ENCODE measurements at regions not wholly inside any gene's neighbourhood (a gene's known extent, or its start where the extent isn't known, plus 50 kb on each side); places are given as distances from the start of the nearest gene placed in this dataset.

- Histone ChIP-seq H3K27ac (no peak overlapping the region), H3K36me3 (no peaks in the 10 kb centered on the region), H3K4me1 (peaks cover 8% of the 10 kb centered on the region), H3K27me3 (peaks cover 9% of the 10 kb centered on the region), H3K4me3 (no peak overlapping the region), H3K9me3 (no peaks in the 10 kb centered on the region)
- DNase-seq (ENCODE audit: low spot score in 2 of 2), result no peak
- no peak for TF ChIP-seq POLR2AphosphoS5 (IDR thresholded peaks at IDR 0.05)
- TF ChIP-seq EP300 (IDR thresholded peaks at IDR 0.05), result no peak
- TF ChIP-seq POLR2A (IDR thresholded peaks at IDR 0.05), result no peak
- TF ChIP-seq CTCF (IDR thresholded peaks at IDR 0.05), result no peak
- WGBS, result 71% methylated on average over 10 of the region's 10 CpGs
Observed at GRCh38 chr15:94840794-94841783, 609.7 kb downstream of the MCTP2 start.

DNA sequence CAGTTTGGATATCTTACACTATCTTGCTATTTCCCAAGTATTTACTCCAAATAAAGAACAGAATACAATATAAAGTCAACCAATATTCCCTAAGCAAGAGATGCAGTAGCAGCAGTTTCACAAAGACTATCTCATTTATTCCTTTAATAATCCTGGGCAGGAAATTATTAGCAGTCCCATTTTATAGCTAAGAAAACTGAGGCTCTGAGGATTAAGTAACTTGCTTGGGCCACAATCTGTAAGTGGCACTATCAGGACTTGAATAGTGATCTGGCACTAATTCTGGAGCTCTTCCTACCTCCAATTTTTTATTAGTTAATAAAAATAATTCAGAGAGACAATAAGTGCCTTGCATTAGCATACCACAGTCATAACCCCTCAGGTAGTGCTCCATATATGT, 611.7 kb downstream of the MCTP2 start:
- TF ChIP-seq EP300 (IDR thresholded peaks at IDR 0.05) (no peak), POLR2AphosphoS5 (IDR thresholded peaks at IDR 0.05) (no peak), POLR2A (IDR thresholded peaks at IDR 0.05) (no peak), CTCF (IDR thresholded peaks at IDR 0.05) (no peak)

GRCh38 chr15:94844198-94844537, 612.8 kb downstream of the MCTP2 start:
- TF ChIP-seq POLR2AphosphoS5 (IDR thresholded peaks at IDR 0.05), result no peak
- TF ChIP-seq POLR2A (IDR thresholded peaks at IDR 0.05), result no peak
- TF ChIP-seq CTCF (IDR thresholded peaks at IDR 0.05), result no peak
- TF ChIP-seq EP300 (IDR thresholded peaks at IDR 0.05), result no peak
- Histone ChIP-seq H3K27me3 (peaks cover 9% of the 10 kb centered on the region), H3K4me3 (peak overlapping the region; percentile 46), H3K36me3 (no peaks in the 10 kb centered on the region), H3K27ac (peak overlapping the region; percentile 59), H3K4me1 (peaks cover 8% of the 10 kb centered on the region), H3K9me3 (no peaks in the 10 kb centered on the region)
- no peak for DNase-seq (ENCODE audit: low spot score in 2 of 2)
- WGBS, result 56% methylated on average over 5 of the region's 5 CpGs

More for the DNA sequence above, 611.7 kb downstream of the MCTP2 start:
- Histone ChIP-seq H3K27me3 (peaks cover 9% of the 10 kb centered on the region), H3K4me3 (no peak overlapping the region), H3K9me3 (no peaks in the 10 kb centered on the region), H3K4me1 (peaks cover 8% of the 10 kb centered on the region), H3K36me3 (no peaks in the 10 kb centered on the region), H3K27ac (no peak overlapping the region)
- DNase-seq (ENCODE audit: low spot score in 2 of 2), result no peak

- DNase-seq (ENCODE audit: low spot score in 2 of 2), result peak in 1 of 2 donors; percentile 71
- Histone ChIP-seq H3K36me3 (no peaks in the 10 kb centered on the region), H3K4me1 (peaks cover 8% of the 10 kb centered on the region), H3K27me3 (peaks cover 9% of the 10 kb centered on the region), H3K9me3 (no peaks in the 10 kb centered on the region), H3K4me3 (peak overlapping the region; percentile 46), H3K27ac (peak overlapping the region; percentile 59)
- TF ChIP-seq POLR2AphosphoS5 (IDR thresholded peaks at IDR 0.05) (no peak), EP300 (IDR thresholded peaks at IDR 0.05) (no peak), POLR2A (IDR thresholded peaks at IDR 0.05) (no peak), CTCF (IDR thresholded peaks at IDR 0.05) (no peak)
- 6% methylated on average over 32 of the region's 83 CpGs for WGBS
Observed at GRCh38 chr15:94844538-94845389, 613.4 kb downstream of the MCTP2 start.

DNA sequence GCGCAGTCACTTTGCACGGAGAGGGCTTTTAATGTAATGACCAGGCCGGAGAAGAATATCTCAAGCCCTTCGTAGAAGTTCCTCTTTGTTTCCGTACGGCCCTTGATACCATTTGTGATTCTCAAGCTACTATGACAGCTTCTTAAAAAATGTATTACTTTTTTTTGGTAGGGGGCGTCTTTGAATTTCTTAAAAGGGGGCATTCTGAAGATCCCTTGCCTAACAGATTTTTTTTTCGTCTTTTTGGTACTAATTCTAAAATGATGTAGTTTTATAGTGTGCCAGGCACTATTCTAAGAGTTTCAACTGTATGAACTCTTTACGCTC, 614.0 kb downstream of the MCTP2 start:
- no peaks in the 10 kb centered on the region for H3K36me3 ChIP-seq
- H3K4me1 ChIP-seq, result peaks cover 8% of the 10 kb centered on the region
- no peak overlapping the region for H3K27ac ChIP-seq
- peaks cover 9% of the 10 kb centered on the region for H3K27me3 ChIP-seq
- H3K4me3 ChIP-seq, result peak overlapping the region; percentile 46
- TF ChIP-seq CTCF (IDR thresholded peaks at IDR 0.05) (no peak), POLR2AphosphoS5 (IDR thresholded peaks at IDR 0.05) (no peak), EP300 (IDR thresholded peaks at IDR 0.05) (no peak), POLR2A (IDR thresholded peaks at IDR 0.05) (no peak)
- no peaks in the 10 kb centered on the region for H3K9me3 ChIP-seq
- 33% methylated on average over 9 of the region's 9 CpGs for whole genome bisulfite sequencing
- DNase-seq (ENCODE audit: low spot score in 2 of 2), result no peak

Measured in suprapubic skin (tissue), 4 donors.